Stomach smooth muscle (tissue), 2 donors: ENCODE measurements at regions not wholly inside any gene's neighbourhood (a gene's known extent, or its start where the extent isn't known, plus 50 kb on each side); places are given as distances from the start of the nearest gene placed in this dataset.

Source experiments
- H3K27ac ChIP-seq: one replicate; pipeline ENCODE4 v1.7.0; 2013; ENCODE audit warnings: mild to moderate bottlenecking, low read length, inconsistent platforms
- H3K27me3 ChIP-seq, 2 donors: one replicate each; pipeline ENCODE4 v1.7.0; 2013; ENCODE audit warnings: low read length in 2 of 2; ENCODE audit not compliant: insufficient read depth in 2 of 2, control insufficient read depth in 1 of 2
- H3K36me3 ChIP-seq, 2 donors: one replicate each; pipeline ENCODE4 v1.7.0; 2013; ENCODE audit warnings: low read length in 2 of 2; ENCODE audit not compliant: control insufficient read depth in 2 of 2, insufficient read depth in 2 of 2
- H3K4me1 ChIP-seq: one replicate; pipeline ENCODE4 v1.7.0; 2013; ENCODE audit warnings: low read length; ENCODE audit not compliant: control insufficient read depth, insufficient read depth
- H3K4me3 ChIP-seq, 2 donors: one replicate each; pipeline ENCODE4 v1.7.0; 2013; ENCODE audit warnings: low read length in 2 of 2
- H3K9ac ChIP-seq, 2 donors: one replicate each; pipeline ENCODE4 v1.7.0; 2013; ENCODE audit warnings: low read length in 2 of 2, mild to moderate bottlenecking in 1 of 2
- H3K9me3 ChIP-seq, 2 donors: one replicate each; pipeline ENCODE4 v1.7.0; 2013; ENCODE audit warnings: low read length in 2 of 2; ENCODE audit not compliant: control insufficient read depth in 2 of 2
- donor health status: healthy.
- donor health status: Pancreatic carcinoma.

- Histone ChIP-seq H3K4me3 (no peak overlapping the region), H3K4me1 (no peaks in the 10 kb centered on the region), H3K36me3 (no peaks in the 10 kb centered on the region), H3K27ac (no peak overlapping the region), H3K27me3 (no peaks in the 10 kb centered on the region), H3K9me3 (no peaks in the 10 kb centered on the region), H3K9ac (no peak overlapping the region)
Measured at GRCh38 chr11:81174646-81175330, 1558.9 kb downstream of the FAM181B start.

- Histone ChIP-seq H3K9ac (no peak overlapping the region), H3K27me3 (no peaks in the 10 kb centered on the region), H3K4me1 (no peaks in the 10 kb centered on the region), H3K4me3 (no peak overlapping the region), H3K27ac (no peak overlapping the region), H3K36me3 (no peaks in the 10 kb centered on the region), H3K9me3 (no peaks in the 10 kb centered on the region)
Measured at GRCh38 chr11:81165164-81165563, 1568.5 kb downstream of the FAM181B start.

- H3K4me3 ChIP-seq: no peak overlapping the region
- no peaks in the 10 kb centered on the region for H3K9me3 ChIP-seq
- H3K27me3 ChIP-seq: no peaks in the 10 kb centered on the region
- H3K27ac ChIP-seq: no peak overlapping the region
- H3K36me3 ChIP-seq: no peaks in the 10 kb centered on the region
- H3K9ac ChIP-seq: no peak overlapping the region
- H3K4me1 ChIP-seq: no peaks in the 10 kb centered on the region
Measured at GRCh38 chr11:81159900-81160299, 1573.8 kb downstream of the FAM181B start.

GRCh38 chr11:81135570-81135969, 1598.1 kb downstream of the FAM181B start:
- Histone ChIP-seq H3K27ac (no peak overlapping the region), H3K4me3 (no peak overlapping the region), H3K9me3 (no peaks in the 10 kb centered on the region), H3K27me3 (no peaks in the 10 kb centered on the region), H3K9ac (no peak overlapping the region), H3K4me1 (no peaks in the 10 kb centered on the region), H3K36me3 (no peaks in the 10 kb centered on the region)

GRCh38 chr11:81129618-81130017, 1604.0 kb downstream of the FAM181B start:
- H3K4me3 ChIP-seq: no peak overlapping the region
- no peak overlapping the region for H3K9ac ChIP-seq
- H3K27me3 ChIP-seq: no peaks in the 10 kb centered on the region
- no peaks in the 10 kb centered on the region for H3K36me3 ChIP-seq
- no peak overlapping the region for H3K27ac ChIP-seq
- H3K9me3 ChIP-seq: no peaks in the 10 kb centered on the region
- H3K4me1 ChIP-seq: no peaks in the 10 kb centered on the region

GRCh38 chr11:81112718-81113117, 1620.9 kb downstream of the FAM181B start:
- Histone ChIP-seq H3K9ac (no peak overlapping the region), H3K4me1 (no peaks in the 10 kb centered on the region), H3K27ac (no peak overlapping the region), H3K4me3 (no peak overlapping the region), H3K36me3 (no peaks in the 10 kb centered on the region), H3K9me3 (no peaks in the 10 kb centered on the region), H3K27me3 (no peaks in the 10 kb centered on the region)

GRCh38 chr11:81104051-81104450, 1629.6 kb downstream of the FAM181B start:
- Histone ChIP-seq H3K27ac (no peak overlapping the region), H3K36me3 (no peaks in the 10 kb centered on the region), H3K9ac (no peak overlapping the region), H3K4me1 (no peaks in the 10 kb centered on the region), H3K4me3 (no peak overlapping the region), H3K9me3 (no peaks in the 10 kb centered on the region), H3K27me3 (no peaks in the 10 kb centered on the region)

GRCh38 chr11:81098471-81098870, 1635.2 kb downstream of the FAM181B start:
- Histone ChIP-seq H3K9me3 (no peaks in the 10 kb centered on the region), H3K4me1 (no peaks in the 10 kb centered on the region), H3K4me3 (no peak overlapping the region), H3K36me3 (no peaks in the 10 kb centered on the region), H3K27ac (no peak overlapping the region), H3K27me3 (no peaks in the 10 kb centered on the region), H3K9ac (no peak overlapping the region)

- no peak overlapping the region for H3K27ac ChIP-seq
- H3K4me1 ChIP-seq: no peaks in the 10 kb centered on the region
- no peak overlapping the region for H3K4me3 ChIP-seq
- no peaks in the 10 kb centered on the region for H3K36me3 ChIP-seq
- H3K27me3 ChIP-seq: no peaks in the 10 kb centered on the region
- H3K9ac ChIP-seq: no peak overlapping the region
- H3K9me3 ChIP-seq: no peaks in the 10 kb centered on the region
Measured at GRCh38 chr11:81092522-81092921, 1641.1 kb downstream of the FAM181B start.

- Histone ChIP-seq H3K4me3 (no peak overlapping the region), H3K27ac (no peak overlapping the region), H3K4me1 (no peaks in the 10 kb centered on the region), H3K9me3 (no peaks in the 10 kb centered on the region), H3K36me3 (no peaks in the 10 kb centered on the region), H3K9ac (no peak overlapping the region), H3K27me3 (no peaks in the 10 kb centered on the region)
Measured at GRCh38 chr11:81089242-81089641, 1644.4 kb downstream of the FAM181B start.

GRCh38 chr11:81080476-81080875, 1639.6 kb upstream of the TENM4 start:
- H3K9me3 ChIP-seq: no peaks in the 10 kb centered on the region
- H3K27me3 ChIP-seq: no peaks in the 10 kb centered on the region
- no peaks in the 10 kb centered on the region for H3K36me3 ChIP-seq
- H3K9ac ChIP-seq: no peak overlapping the region
- H3K4me3 ChIP-seq: no peak overlapping the region
- H3K4me1 ChIP-seq: no peaks in the 10 kb centered on the region
- no peak overlapping the region for H3K27ac ChIP-seq
